Thyroid gland (tissue), 4 donors: ENCODE measurements at regions not wholly inside any gene's neighbourhood (a gene's known extent, or its start where the extent isn't known, plus 50 kb on each side); places are given as distances from the start of the nearest gene placed in this dataset.

ENCODE experiments used
- POLR2A ChIP-seq, 2 donors: fragments of 450-650 bp; IDR thresholded peaks; one replicate each; pipeline ENCODE4 v1.6.1; 2017; ENCODE audit warnings: antibody characterized with exemption in 2 of 2, mild to moderate bottlenecking in 2 of 2, moderate library complexity in 1 of 2
- TF ChIP-seq, protein P1 (sequence below), 6 experiments: fragments of 200-600 bp in 3 of 6; fragments of 450-650 bp in 3 of 6; sonication (generic) in 3 of 6; IDR thresholded peaks; one replicate each; pipeline ENCODE4 v1.5.1; 2016 to 2019; ENCODE audit warnings: antibody characterized with exemption in 6 of 6, mild to moderate bottlenecking in 2 of 6, inconsistent platforms in 1 of 6, moderate library complexity in 1 of 6

DNA sequence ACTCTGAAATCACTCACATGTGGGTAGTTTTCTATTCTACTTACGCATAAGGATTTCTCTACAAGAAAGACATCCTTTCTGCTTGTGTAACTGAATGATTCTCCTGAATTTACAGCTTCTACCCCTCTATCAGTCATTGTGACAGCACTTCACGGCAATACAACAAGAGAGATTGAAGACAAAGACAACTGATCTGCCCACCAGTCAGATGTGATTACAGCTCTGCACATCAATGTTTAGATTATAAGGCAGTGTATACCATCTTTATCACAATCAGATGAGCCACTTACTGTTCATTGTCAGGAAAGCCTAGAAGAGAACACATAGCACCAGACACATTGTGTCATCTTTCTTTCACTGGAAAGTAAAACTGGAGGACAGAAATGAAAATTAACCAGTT, 324.4 kb downstream of the CENPC start:
- TF ChIP-seq, protein P1, sequence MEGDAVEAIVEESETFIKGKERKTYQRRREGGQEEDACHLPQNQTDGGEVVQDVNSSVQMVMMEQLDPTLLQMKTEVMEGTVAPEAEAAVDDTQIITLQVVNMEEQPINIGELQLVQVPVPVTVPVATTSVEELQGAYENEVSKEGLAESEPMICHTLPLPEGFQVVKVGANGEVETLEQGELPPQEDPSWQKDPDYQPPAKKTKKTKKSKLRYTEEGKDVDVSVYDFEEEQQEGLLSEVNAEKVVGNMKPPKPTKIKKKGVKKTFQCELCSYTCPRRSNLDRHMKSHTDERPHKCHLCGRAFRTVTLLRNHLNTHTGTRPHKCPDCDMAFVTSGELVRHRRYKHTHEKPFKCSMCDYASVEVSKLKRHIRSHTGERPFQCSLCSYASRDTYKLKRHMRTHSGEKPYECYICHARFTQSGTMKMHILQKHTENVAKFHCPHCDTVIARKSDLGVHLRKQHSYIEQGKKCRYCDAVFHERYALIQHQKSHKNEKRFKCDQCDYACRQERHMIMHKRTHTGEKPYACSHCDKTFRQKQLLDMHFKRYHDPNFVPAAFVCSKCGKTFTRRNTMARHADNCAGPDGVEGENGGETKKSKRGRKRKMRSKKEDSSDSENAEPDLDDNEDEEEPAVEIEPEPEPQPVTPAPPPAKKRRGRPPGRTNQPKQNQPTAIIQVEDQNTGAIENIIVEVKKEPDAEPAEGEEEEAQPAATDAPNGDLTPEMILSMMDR (IDR thresholded peaks at IDR 0.05): no peak
- no peak for TF ChIP-seq POLR2A (IDR thresholded peaks at IDR 0.05)
